Right lobe of liver (tissue), 4 donors: ENCODE measurements at regions not wholly inside any gene's neighbourhood (a gene's known extent, or its start where the extent isn't known, plus 50 kb on each side); places are given as distances from the start of the nearest gene placed in this dataset.

ENCODE experiments used
- POLR2A ChIP-seq: fragments of 450-650 bp; IDR thresholded peaks from one replicate; pipeline ENCODE4 v1.6.1; 2017; ENCODE audit warnings: antibody characterized with exemption, mild to moderate bottlenecking
- TF ChIP-seq, protein P1 (sequence below), 4 donors: fragments of 200-600 bp in 3 of 4; fragments of 450-650 bp in 1 of 4; IDR thresholded peaks; one replicate each; pipeline versions ENCODE4 v1.5.1 to v1.8.0; 2016 to 2022; ENCODE audit warnings: antibody characterized with exemption in 4 of 4, mild to moderate bottlenecking in 2 of 4
- donor health status: DM: no; HTN: no; CAD: no.
- donor health status: DM: no; HTN: no; CAD: no.
- donor health status: DM: no; HTN: yes; CAD: no.

DNA sequence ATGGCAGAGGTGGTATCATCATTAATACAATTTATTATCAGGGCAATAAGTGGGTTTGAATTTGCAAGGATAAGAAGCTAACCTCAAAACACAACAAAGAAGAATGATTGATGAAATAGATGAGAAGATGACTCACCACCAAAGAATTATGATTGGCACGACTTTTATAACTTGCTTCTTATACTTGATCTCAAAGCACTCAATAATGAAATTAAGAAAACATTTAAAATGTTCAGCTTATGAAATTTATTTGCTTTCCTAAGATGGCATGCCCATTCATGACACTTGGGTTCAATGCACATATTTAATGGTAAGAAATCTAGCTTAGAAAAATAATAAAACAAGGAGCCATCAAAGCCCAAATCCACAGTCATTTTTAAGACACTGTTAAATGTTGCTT, 477.5 kb downstream of the GJA1 start:
- TF ChIP-seq, protein P1, sequence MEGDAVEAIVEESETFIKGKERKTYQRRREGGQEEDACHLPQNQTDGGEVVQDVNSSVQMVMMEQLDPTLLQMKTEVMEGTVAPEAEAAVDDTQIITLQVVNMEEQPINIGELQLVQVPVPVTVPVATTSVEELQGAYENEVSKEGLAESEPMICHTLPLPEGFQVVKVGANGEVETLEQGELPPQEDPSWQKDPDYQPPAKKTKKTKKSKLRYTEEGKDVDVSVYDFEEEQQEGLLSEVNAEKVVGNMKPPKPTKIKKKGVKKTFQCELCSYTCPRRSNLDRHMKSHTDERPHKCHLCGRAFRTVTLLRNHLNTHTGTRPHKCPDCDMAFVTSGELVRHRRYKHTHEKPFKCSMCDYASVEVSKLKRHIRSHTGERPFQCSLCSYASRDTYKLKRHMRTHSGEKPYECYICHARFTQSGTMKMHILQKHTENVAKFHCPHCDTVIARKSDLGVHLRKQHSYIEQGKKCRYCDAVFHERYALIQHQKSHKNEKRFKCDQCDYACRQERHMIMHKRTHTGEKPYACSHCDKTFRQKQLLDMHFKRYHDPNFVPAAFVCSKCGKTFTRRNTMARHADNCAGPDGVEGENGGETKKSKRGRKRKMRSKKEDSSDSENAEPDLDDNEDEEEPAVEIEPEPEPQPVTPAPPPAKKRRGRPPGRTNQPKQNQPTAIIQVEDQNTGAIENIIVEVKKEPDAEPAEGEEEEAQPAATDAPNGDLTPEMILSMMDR (IDR thresholded peaks at IDR 0.05) = no peak
- no peak for TF ChIP-seq POLR2A
